ENCODE measurements at regions not wholly inside any gene's neighbourhood (a gene's known extent, or its start where the extent isn't known, plus 50 kb on each side); places are given as distances from the start of the nearest gene placed in this dataset.

GRCh38 chr16:73176577-73177013 is 128.7 kb upstream of the ZFHX3 start (continued):
- TF ChIP-seq MEF2A (IDR thresholded peaks at IDR 0.05; ENCODE audit: borderline replicate concordance, low read depth) (no peak), ELF1 (IDR thresholded peaks at IDR 0.05) (no peak), YY1 (IDR thresholded peaks at IDR 0.05; ENCODE audit: low read depth) (no peak), USF2 (IDR thresholded peaks at IDR 0.05; ENCODE audit: borderline replicate concordance, low read depth, low read length) (no peak), IRF3 (IDR thresholded peaks at IDR 0.05; ENCODE audit: low read depth, low read length) (no peak), FOSL2 (IDR thresholded peaks at IDR 0.05; ENCODE audit: borderline replicate concordance, low read depth) (peak; percentile 65; the same call in 1 of the 2 replicates), EP300 (IDR thresholded peaks at IDR 0.05; ENCODE audit: borderline replicate concordance in 1 of 2, low read depth in 1 of 2, low read length in 1 of 2) (peak in 1 of 2 experiments; percentile 52; a peak in 1 of 4 replicates)

GRCh38 chr16:73172973-73173709 is 125.2 kb upstream of the ZFHX3 start:
- H3K36me3 ChIP-seq (replicated peaks in 1 of 2; ENCODE audit: control insufficient read depth in 1 of 2, insufficient read depth in 2 of 2, low read length in 1 of 2): no peaks in the 10 kb centered on the region
- CTCF ChIA-PET: interaction anchor here (1.1 to 1.9 kb wide), 6 partner anchors 9 to 706 kb away, joined by 4 to 7 read pairs (median 5); no protein-coding TSS in a partner anchor
- DNase-seq: no peak

More at GRCh38 chr16:73172973-73173709, 125.2 kb upstream of the ZFHX3 start:
- peaks cover 18 to 37% of the 10 kb centered on the region in 2 experiments; a peak in 3 of 4 replicates for H3K4me1 ChIP-seq (ENCODE audit: control insufficient read depth in 1 of 2, insufficient read depth in 2 of 2, low read depth in 1 of 2, low read length in 1 of 2)
- POLR2A ChIA-PET: interaction anchor here (1.0 to 1.3 kb wide), 5 partner anchors 102 to 975 kb away, joined by 3 to 16 read pairs (median 4); no protein-coding TSS in a partner anchor
- WGBS (ENCODE audit: low lambda C conversion rate): 68% methylated on average over 18 of the region's 18 CpGs
- H3K9me2 ChIP-seq: no peaks in the 10 kb centered on the region
- TF ChIP-seq NRF1 (IDR thresholded peaks at IDR 0.05; ENCODE audit: low read depth, low read length): no peak
- no peak for TF ChIP-seq FOXJ3 (CRISPR knock-in tag; IDR thresholded peaks at IDR 0.05)
- TF ChIP-seq REST (IDR thresholded peaks at IDR 0.05; ENCODE audit: low read depth, low read length): no peak
- no peaks in the 10 kb centered on the region for H3K9me3 ChIP-seq
- peak overlapping the region; percentile 58; the same call in 1 of the 2 replicates for H3K4me2 ChIP-seq
- H3K4me3 ChIP-seq (ENCODE audit: low read depth in 2 of 2, low read length in 1 of 2): no peak overlapping the region
- H2AFZ ChIP-seq (ENCODE audit: low read depth): peak overlapping the region; percentile 73; the same call in 1 of the 2 replicates
- no peaks in the 10 kb centered on the region for H4K20me1 ChIP-seq (ENCODE audit: insufficient read depth)
- no peaks in the 10 kb centered on the region for H3K79me2 ChIP-seq (ENCODE audit: insufficient read depth)
- no peaks in the 10 kb centered on the region for H3K27me3 ChIP-seq (ENCODE audit: insufficient read depth)
- peaks cover 21% of the 10 kb centered on the region for H3F3A ChIP-seq (replicated peaks; ENCODE audit: insufficient read depth)
- peak overlapping the region; percentile 28; the same call in 1 of the 2 replicates for H3K9ac ChIP-seq
- peak overlapping the region; percentile 95 to 100 for H3K27ac ChIP-seq (ENCODE audit: low read depth in 2 of 2, low read length in 1 of 2)

Measured in SK-N-SH (cell line).